CD1c-positive myeloid dendritic cell (primary cell): ENCODE measurements at regions not wholly inside any gene's neighbourhood (a gene's known extent, or its start where the extent isn't known, plus 50 kb on each side); places are given as distances from the start of the nearest gene placed in this dataset.
"Not testable (repeated sequence)": the region's sequence is repeated elsewhere in the genome, so short reads cannot be mapped to it uniquely, and the experiment has no call there.

Source experiments
- DNase-seq: peaks from one replicate; pipeline ENCODE4 v3.0.0-alpha.2; 2016; ENCODE audit errors: extremely low spot score

GRCh38 chr2:87604980-87605379 lies 142.9 kb upstream of the PLGLB2 start:
- not testable (repeated sequence) for DNase-seq

- DNase-seq, result not testable (repeated sequence)
These were observed 139.3 kb upstream of the PLGLB2 start for GRCh38 chr2:87608377-87609166.

GRCh38 chr2:87610974-87611373 lies 136.9 kb upstream of the PLGLB2 start:
- DNase-seq, result not testable (repeated sequence)

GRCh38 chr2:87611416-87611815 lies 136.5 kb upstream of the PLGLB2 start:
- DNase-seq, result not testable (repeated sequence)

GRCh38 chr2:87611956-87612355 lies 135.9 kb upstream of the PLGLB2 start:
- not testable (repeated sequence) for DNase-seq

GRCh38 chr2:87614829-87615434 lies 133.0 kb upstream of the PLGLB2 start:
- DNase-seq, result not testable (repeated sequence)

- not testable (repeated sequence) for DNase-seq
These were observed 128.8 kb upstream of the PLGLB2 start for GRCh38 chr2:87619121-87619520.

GRCh38 chr2:87621139-87621538 lies 126.7 kb upstream of the PLGLB2 start:
- not testable (repeated sequence) for DNase-seq

- DNase-seq, result not testable (repeated sequence)
These were observed 125.2 kb upstream of the PLGLB2 start for GRCh38 chr2:87622720-87623119.

GRCh38 chr2:87629491-87630458 lies 118.1 kb upstream of the PLGLB2 start:
- DNase-seq, result peak; percentile 0

- DNase-seq, result not testable (repeated sequence)
These were observed 117.0 kb upstream of the PLGLB2 start for GRCh38 chr2:87630892-87631291.

- DNase-seq, result not testable (repeated sequence)
These were observed 116.5 kb upstream of the PLGLB2 start for GRCh38 chr2:87631402-87631801.

GRCh38 chr2:87633287-87633963 lies 114.5 kb upstream of the PLGLB2 start:
- not testable (repeated sequence) for DNase-seq

- not testable (repeated sequence) for DNase-seq
These were observed 113.8 kb upstream of the PLGLB2 start for GRCh38 chr2:87634106-87634505.

- DNase-seq, result not testable (repeated sequence)
These were observed 112.8 kb upstream of the PLGLB2 start for GRCh38 chr2:87634971-87635650.

- not testable (repeated sequence) for DNase-seq
These were observed 111.6 kb upstream of the PLGLB2 start for GRCh38 chr2:87636246-87636645.

- DNase-seq, result not testable (repeated sequence)
These were observed 111.2 kb upstream of the PLGLB2 start for GRCh38 chr2:87636735-87637134.

GRCh38 chr2:87637249-87637990 lies 110.5 kb upstream of the PLGLB2 start:
- DNase-seq, result not testable (repeated sequence)

- not testable (repeated sequence) for DNase-seq
These were observed 109.6 kb upstream of the PLGLB2 start for GRCh38 chr2:87638114-87638807.
